NT2/D1 (cell line): ENCODE measurements at regions not wholly inside any gene's neighbourhood (a gene's known extent, or its start where the extent isn't known, plus 50 kb on each side); places are given as distances from the start of the nearest gene placed in this dataset.

Experiments
- DNase-seq: peaks from one replicate; pipeline ENCODE4 v3.0.0-alpha.2; 2011; ENCODE audit warnings: low read depth, low spot score
- H3K27me3 ChIP-seq: 2 replicates; pipeline ENCODE4 v1.6.0; 2011; ENCODE audit warnings: mild to moderate bottlenecking; ENCODE audit not compliant: insufficient read length, insufficient read depth
- H3K36me3 ChIP-seq: 2 replicates; pipeline ENCODE4 v1.6.1; 2011; ENCODE audit warnings: mild to moderate bottlenecking, low read length, mixed read lengths; ENCODE audit not compliant: insufficient read depth, insufficient read length
- H3K4me1 ChIP-seq: 2 replicates; pipeline ENCODE4 v1.5.1; 2011; ENCODE audit not compliant: insufficient read depth, insufficient read length
- H3K4me3 ChIP-seq: 2 replicates; pipeline ENCODE4 v1.5.1; 2011; ENCODE audit warnings: low read depth; ENCODE audit not compliant: insufficient read length
- H3K9ac ChIP-seq: 2 replicates; pipeline ENCODE4 v1.6.0; 2011; ENCODE audit warnings: low read depth; ENCODE audit not compliant: insufficient read length
- H3K9me3 ChIP-seq: 2 replicates; pipeline ENCODE4 v1.5.1; 2011; ENCODE audit warnings: mild to moderate bottlenecking, low read length; ENCODE audit not compliant: insufficient read depth
- SUZ12 ChIP-seq: IDR thresholded peaks from 2 replicates; pipeline ENCODE4 v1.6.1; 2011; ENCODE audit not compliant: insufficient read length, insufficient read depth; ENCODE audit errors: extremely low read depth
- YY1 ChIP-seq: IDR thresholded peaks from 2 replicates; pipeline ENCODE4 v1.6.1; 2011; ENCODE audit not compliant: insufficient read length, insufficient read depth
- ZNF274 ChIP-seq: IDR thresholded peaks from 2 replicates; pipeline ENCODE4 v1.6.1; 2011; ENCODE audit warnings: mild to moderate bottlenecking, low read depth, low read length

GRCh38 chr15:69892351-69892750, 205.4 kb downstream of the TLE3 start:
- Histone ChIP-seq H3K4me3 (no peak overlapping the region), H3K27me3 (peaks cover 4% of the 10 kb centered on the region), H3K9me3 (peaks cover 25% of the 10 kb centered on the region; the same call in 1 of the 2 replicates), H3K4me1 (no peaks in the 10 kb centered on the region), H3K36me3 (no peaks in the 10 kb centered on the region), H3K9ac (no peak overlapping the region)
- no peak for DNase-seq
- TF ChIP-seq SUZ12 = no peak
- no peak for TF ChIP-seq ZNF274
- no peak for TF ChIP-seq YY1

GRCh38 chr15:69893086-69893485, 204.6 kb downstream of the TLE3 start:
- no peak overlapping the region for H3K9ac ChIP-seq
- H3K4me3 ChIP-seq = no peak overlapping the region
- no peak for DNase-seq
- H3K4me1 ChIP-seq = no peaks in the 10 kb centered on the region
- H3K36me3 ChIP-seq = no peaks in the 10 kb centered on the region
- TF ChIP-seq SUZ12 (no peak), ZNF274 (no peak), YY1 (no peak)
- no peaks in the 10 kb centered on the region for H3K27me3 ChIP-seq
- H3K9me3 ChIP-seq = peaks cover 25% of the 10 kb centered on the region; the same call in 1 of the 2 replicates

GRCh38 chr15:69893863-69894262, 203.9 kb downstream of the TLE3 start:
- H3K9ac ChIP-seq = no peak overlapping the region
- DNase-seq = no peak
- TF ChIP-seq ZNF274 (no peak), SUZ12 (no peak), YY1 (no peak)

GRCh38 chr15:69895202-69895601, 202.5 kb downstream of the TLE3 start:
- TF ChIP-seq SUZ12 = no peak
- no peaks in the 10 kb centered on the region for H3K4me1 ChIP-seq
- 0 out of 2 replicates have a peak, but pooled peaks cover 5% of the 10 kb centered on the region for H3K9me3 ChIP-seq
- DNase-seq = no peak
- H3K9ac ChIP-seq = no peak overlapping the region
- H3K36me3 ChIP-seq = no peaks in the 10 kb centered on the region
- no peaks in the 10 kb centered on the region for H3K27me3 ChIP-seq
- no peak overlapping the region for H3K4me3 ChIP-seq

More at GRCh38 chr15:69893863-69894262, 203.9 kb downstream of the TLE3 start:
- no peak overlapping the region for H3K4me3 ChIP-seq
- no peaks in the 10 kb centered on the region for H3K4me1 ChIP-seq
- H3K36me3 ChIP-seq = no peaks in the 10 kb centered on the region
- no peaks in the 10 kb centered on the region for H3K27me3 ChIP-seq
- peaks cover 17% of the 10 kb centered on the region; the same call in 1 of the 2 replicates for H3K9me3 ChIP-seq

- Histone ChIP-seq H3K4me1 (no peaks in the 10 kb centered on the region), H3K36me3 (no peaks in the 10 kb centered on the region), H3K9me3 (no peaks in the 10 kb centered on the region), H3K4me3 (no peak overlapping the region), H3K9ac (no peak overlapping the region), H3K27me3 (no peaks in the 10 kb centered on the region)
- no peak for DNase-seq
- TF ChIP-seq YY1 (no peak), SUZ12 (no peak), ZNF274 (no peak)
Observed at GRCh38 chr15:69896606-69897005, 201.1 kb downstream of the TLE3 start.

GRCh38 chr15:69897061-69897460, 200.7 kb downstream of the TLE3 start:
- Histone ChIP-seq H3K27me3 (no peaks in the 10 kb centered on the region), H3K36me3 (no peaks in the 10 kb centered on the region), H3K4me3 (no peak overlapping the region), H3K4me1 (no peaks in the 10 kb centered on the region), H3K9ac (no peak overlapping the region), H3K9me3 (no peaks in the 10 kb centered on the region)
- DNase-seq = no peak
- TF ChIP-seq SUZ12 = no peak
- no peak for TF ChIP-seq YY1
- TF ChIP-seq ZNF274 = no peak

- Histone ChIP-seq H3K36me3 (no peaks in the 10 kb centered on the region), H3K27me3 (no peaks in the 10 kb centered on the region)
- no peak for DNase-seq
Observed at GRCh38 chr15:69897471-69898237, 200.1 kb downstream of the TLE3 start.

More at GRCh38 chr15:69897471-69898237, 200.1 kb downstream of the TLE3 start:
- Histone ChIP-seq H3K9ac (no peak overlapping the region), H3K4me1 (no peaks in the 10 kb centered on the region), H3K4me3 (no peak overlapping the region), H3K9me3 (no peaks in the 10 kb centered on the region)
- TF ChIP-seq ZNF274 (no peak), SUZ12 (no peak), YY1 (no peak)
